Loucy (cell line): ENCODE measurements at regions not wholly inside any gene's neighbourhood (a gene's known extent, or its start where the extent isn't known, plus 50 kb on each side); places are given as distances from the start of the nearest gene placed in this dataset.

Experiments
- H2AFZ ChIP-seq: fragments of 200-600 bp; sonication (generic); 2 replicates; pipeline ENCODE4 v1.6.0; 2016; ENCODE audit warnings: antibody characterized with exemption, mild to moderate bottlenecking, low read length, moderate library complexity
- H3F3A ChIP-seq: fragments of 200-600 bp; 2 replicates; pipeline ENCODE4 v1.6.0; 2016; ENCODE audit warnings: antibody characterized with exemption, low read depth, mild to moderate bottlenecking
- H3K27me3 ChIP-seq: fragments of 200-600 bp; sonication (generic); 2 replicates; pipeline ENCODE4 v1.6.1; 2014; ENCODE audit warnings: low read length, mild to moderate bottlenecking; ENCODE audit not compliant: insufficient read depth, poor library complexity, severe bottlenecking
- H3K36me3 ChIP-seq: fragments of 200-600 bp; sonication (generic); 2 replicates; pipeline ENCODE4 v1.6.1; 2016; ENCODE audit warnings: low read length; ENCODE audit not compliant: insufficient read depth
- H3K4me1 ChIP-seq: fragments of 200-600 bp; sonication (generic); 2 replicates; pipeline ENCODE4 v1.5.1; 2014; ENCODE audit warnings: low read length, mild to moderate bottlenecking; ENCODE audit not compliant: insufficient read depth, poor library complexity, severe bottlenecking
- H3K4me2 ChIP-seq: fragments of 200-600 bp; sonication (generic); 2 replicates; pipeline ENCODE4 v1.6.0; 2014; ENCODE audit warnings: antibody characterized with exemption, low read length, low read depth, mild to moderate bottlenecking; ENCODE audit not compliant: poor library complexity, severe bottlenecking
- H3K4me3 ChIP-seq: fragments of 200-600 bp; sonication (generic); 2 replicates; pipeline ENCODE4 v1.5.1; 2014; ENCODE audit warnings: low read length, mild to moderate bottlenecking, mixed read lengths; ENCODE audit not compliant: poor library complexity, severe bottlenecking
- H3K79me2 ChIP-seq: fragments of 200-600 bp; sonication (generic); 2 replicates; pipeline ENCODE4 v1.6.1; 2014; ENCODE audit warnings: low read length; ENCODE audit not compliant: insufficient read depth
- H3K9ac ChIP-seq: fragments of 200-600 bp; sonication (generic); 2 replicates; pipeline ENCODE4 v1.6.0; 2014; ENCODE audit warnings: mild to moderate bottlenecking, low read depth, low read length, moderate library complexity; ENCODE audit not compliant: poor library complexity, severe bottlenecking
- H3K9me2 ChIP-seq: fragments of 200-600 bp; sonication (generic); replicated peaks from 2 replicates; pipeline ENCODE4 v1.6.1; 2016; ENCODE audit warnings: low read depth, low read length, mixed read lengths
- H3K9me3 ChIP-seq: fragments of 200-600 bp; sonication (generic); 2 replicates; pipeline ENCODE4 v1.6.1; 2014; ENCODE audit warnings: mild to moderate bottlenecking, antibody characterized with exemption, low read length, low read depth; ENCODE audit not compliant: insufficient read depth
- H4K20me1 ChIP-seq: fragments of 200-600 bp; sonication (generic); 2 replicates; pipeline ENCODE4 v1.6.0; 2014; ENCODE audit warnings: antibody characterized with exemption, low read length, mild to moderate bottlenecking; ENCODE audit not compliant: insufficient read depth, poor library complexity, severe bottlenecking
- CTCF ChIP-seq: fragments of 200-600 bp; sonication (generic); conservative IDR thresholded peaks from 2 replicates; pipeline ENCODE4 v1.5.1; 2014; ENCODE audit warnings: mild to moderate bottlenecking, antibody characterized with exemption, low read length
- EZH2phosphoT487 ChIP-seq: fragments of 200-600 bp; IDR thresholded peaks from 2 replicates; pipeline ENCODE4 v1.6.1; 2018; ENCODE audit warnings: antibody characterized with exemption, mild to moderate bottlenecking, moderate library complexity, borderline replicate concordance

GRCh38 chr1:72498371-72498770 lies 216.0 kb upstream of the NEGR1 start:
- TF ChIP-seq EZH2phosphoT487: no peak
- no peak overlapping the region for H2AFZ ChIP-seq
- no peaks in the 10 kb centered on the region for H3K9me3 ChIP-seq

GRCh38 chr1:72489801-72490200 lies 207.5 kb upstream of the NEGR1 start:
- Histone ChIP-seq H3K27me3 (no peaks in the 10 kb centered on the region), H3K4me2 (no peak overlapping the region), H2AFZ (no peak overlapping the region), H3K4me1 (no peaks in the 10 kb centered on the region), H3K9me2 (no peaks in the 10 kb centered on the region), H3K9ac (no peak overlapping the region), H3K79me2 (no peaks in the 10 kb centered on the region), H4K20me1 (no peaks in the 10 kb centered on the region), H3K9me3 (no peaks in the 10 kb centered on the region), H3K4me3 (no peak overlapping the region), H3F3A (no peaks in the 10 kb centered on the region), H3K36me3 (no peaks in the 10 kb centered on the region)
- no peak for TF ChIP-seq CTCF
- no peak for TF ChIP-seq EZH2phosphoT487

More at GRCh38 chr1:72498371-72498770, 216.0 kb upstream of the NEGR1 start:
- Histone ChIP-seq H3K4me2 (no peak overlapping the region), H3K9ac (no peak overlapping the region), H3K4me1 (no peaks in the 10 kb centered on the region), H3K9me2 (no peaks in the 10 kb centered on the region), H3F3A (no peaks in the 10 kb centered on the region), H4K20me1 (no peaks in the 10 kb centered on the region), H3K27me3 (no peaks in the 10 kb centered on the region), H3K79me2 (no peaks in the 10 kb centered on the region), H3K36me3 (no peaks in the 10 kb centered on the region), H3K4me3 (no peak overlapping the region)

GRCh38 chr1:72485801-72486200 lies 203.5 kb upstream of the NEGR1 start:
- no peaks in the 10 kb centered on the region for H3K9me2 ChIP-seq
- no peaks in the 10 kb centered on the region for H3K79me2 ChIP-seq
- H3K9ac ChIP-seq: no peak overlapping the region
- no peaks in the 10 kb centered on the region for H3K4me1 ChIP-seq
- TF ChIP-seq EZH2phosphoT487 (no peak), CTCF (no peak)
- no peaks in the 10 kb centered on the region for H4K20me1 ChIP-seq
- H3K36me3 ChIP-seq: no peaks in the 10 kb centered on the region
- H3K27me3 ChIP-seq: no peaks in the 10 kb centered on the region
- H3K9me3 ChIP-seq: no peaks in the 10 kb centered on the region
- H3K4me2 ChIP-seq: no peak overlapping the region
- no peaks in the 10 kb centered on the region for H3F3A ChIP-seq
- no peak overlapping the region for H2AFZ ChIP-seq
- H3K4me3 ChIP-seq: no peak overlapping the region

- Histone ChIP-seq H4K20me1 (no peaks in the 10 kb centered on the region), H3K4me2 (no peak overlapping the region), H3K9me3 (no peaks in the 10 kb centered on the region), H3K4me1 (no peaks in the 10 kb centered on the region), H3K27me3 (no peaks in the 10 kb centered on the region), H3K36me3 (no peaks in the 10 kb centered on the region), H3K9me2 (no peaks in the 10 kb centered on the region), H2AFZ (no peak overlapping the region), H3K4me3 (no peak overlapping the region), H3K79me2 (no peaks in the 10 kb centered on the region), H3K9ac (no peak overlapping the region), H3F3A (no peaks in the 10 kb centered on the region)
- TF ChIP-seq CTCF (no peak), EZH2phosphoT487 (no peak)
Observed at GRCh38 chr1:72483846-72484357, 201.6 kb upstream of the NEGR1 start.
